K562 (cell line): ENCODE measurements at regions not wholly inside any gene's neighbourhood (a gene's known extent, or its start where the extent isn't known, plus 50 kb on each side); places are given as distances from the start of the nearest gene placed in this dataset.

ENCODE experiments used
- E2F3 ChIP-seq: fragments of 250-450 bp; sonication (Bioruptor Pico); IDR thresholded peaks from 2 replicates; pipeline ENCODE4 v1.4.0; 2020; ENCODE audit warnings: mild to moderate bottlenecking
- FOXM1 ChIP-seq, 2 experiments: fragments of 450-650 bp in 1 of 2; sonication (generic) in 1 of 2; formaldehyde crosslinking in 1 of 2; IDR thresholded peaks; 2 replicates each; pipeline versions ENCODE4 v1.6.1 to v1.9.0; 2017 to 2022; ENCODE audit warnings: low read depth in 2 of 2, mild to moderate bottlenecking in 2 of 2, missing genetic modification reagents in 1 of 2, moderate library complexity in 1 of 2

- TF ChIP-seq FOXM1 (IDR thresholded peaks at IDR 0.05; ENCODE audit: low read depth) (no peak), FOXM1 (CRISPR knock-in tag; IDR thresholded peaks at IDR 0.05; ENCODE audit: low read depth) (no peak), E2F3 (CRISPR knock-in tag) (no peak)
These were observed 420.4 kb downstream of the CDH26 start for GRCh38 chr20:60378620-60379019.
